ENCODE measurements at regions not wholly inside any gene's neighbourhood (a gene's known extent, or its start where the extent isn't known, plus 50 kb on each side); places are given as distances from the start of the nearest gene placed in this dataset.
"Not testable (repeated sequence)": the region's sequence is repeated elsewhere in the genome, so short reads cannot be mapped to it uniquely, and the experiment has no call there.

DNA sequence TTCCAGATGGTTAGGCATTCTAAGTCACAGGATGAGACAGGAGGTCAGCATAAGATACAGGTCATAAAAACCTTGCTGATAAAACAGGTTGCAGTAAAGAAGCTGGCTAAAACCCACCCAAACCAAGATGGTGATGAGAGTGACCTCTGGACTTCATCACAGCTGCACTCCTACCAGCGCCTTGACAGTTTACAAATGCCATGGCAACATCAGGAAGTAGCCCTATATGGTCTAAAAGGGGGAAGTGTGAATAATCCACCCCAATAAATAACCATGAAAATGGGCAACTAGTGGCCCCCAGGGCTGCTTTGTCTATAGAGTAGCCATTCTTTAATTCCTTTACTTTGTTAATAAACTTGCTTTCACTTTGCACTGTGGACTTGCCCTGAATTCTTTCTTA, 1448.4 kb downstream of the KCNT2 start:
- H3K9ac ChIP-seq (ENCODE audit: low read length); H3K27me3 ChIP-seq (ENCODE audit: control insufficient read depth, insufficient read depth, low read length); H3K4me3 ChIP-seq (ENCODE audit: low read length); H3K4me1 ChIP-seq (ENCODE audit: control insufficient read depth, insufficient read depth, low read length); H3K27ac ChIP-seq (ENCODE audit: low read depth, low read length); H3K36me3 ChIP-seq (ENCODE audit: control insufficient read depth, insufficient read depth, low read length): not testable (repeated sequence)

DNA sequence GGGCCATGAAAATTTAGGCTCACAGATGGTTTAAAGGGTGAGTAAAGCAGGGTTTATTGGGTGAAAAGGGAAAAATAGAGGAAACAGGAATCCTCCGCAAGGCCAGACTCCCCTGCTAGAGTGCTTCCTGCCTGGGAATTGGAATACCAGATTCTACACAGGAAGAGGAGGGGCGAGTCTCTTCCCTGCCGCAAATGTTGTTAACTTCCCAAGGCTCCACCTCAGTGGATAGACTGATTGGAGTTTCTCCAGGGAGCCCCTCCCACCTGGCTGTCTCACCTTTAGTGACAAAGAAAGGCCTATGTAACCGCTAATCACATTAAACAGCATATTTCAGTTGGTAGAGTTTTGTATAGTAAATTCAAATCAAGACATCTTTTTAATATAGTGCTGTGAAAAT, 1450.1 kb downstream of the KCNT2 start:
- no peak overlapping the region for H3K9ac ChIP-seq (ENCODE audit: low read length)
- H3K27me3 ChIP-seq (ENCODE audit: control insufficient read depth, insufficient read depth, low read length): no peaks in the 10 kb centered on the region
- H3K4me1 ChIP-seq (ENCODE audit: control insufficient read depth, insufficient read depth, low read length): no peaks in the 10 kb centered on the region
- H3K4me3 ChIP-seq (ENCODE audit: low read length): no peak overlapping the region
- no peak overlapping the region for H3K27ac ChIP-seq (ENCODE audit: low read depth, low read length)
- no peaks in the 10 kb centered on the region for H3K36me3 ChIP-seq (ENCODE audit: control insufficient read depth, insufficient read depth, low read length)

DNA sequence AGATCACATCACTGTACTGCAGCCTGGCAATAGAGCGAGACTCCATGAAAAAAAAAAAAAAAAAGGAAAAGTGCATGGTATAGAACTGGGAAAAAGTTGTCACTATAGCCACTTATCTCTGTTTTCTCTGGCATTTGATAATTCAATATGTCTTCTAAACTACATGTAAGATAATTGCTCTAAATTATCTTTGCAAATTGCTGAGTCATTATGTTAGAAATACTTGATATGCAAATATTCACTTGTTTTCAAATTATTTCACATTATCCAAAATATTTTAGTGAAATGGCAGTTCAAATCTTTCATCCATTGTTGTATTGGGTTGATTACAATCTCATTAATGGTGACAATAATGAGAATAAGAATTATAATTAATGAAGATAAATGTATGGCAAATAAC, 1455.1 kb downstream of the KCNT2 start:
- H3K36me3 ChIP-seq (ENCODE audit: control insufficient read depth, insufficient read depth, low read length): no peaks in the 10 kb centered on the region
- no peak overlapping the region for H3K9ac ChIP-seq (ENCODE audit: low read length)
- no peak overlapping the region for H3K4me3 ChIP-seq (ENCODE audit: low read length)
- H3K27ac ChIP-seq (ENCODE audit: low read depth, low read length): no peak overlapping the region
- no peaks in the 10 kb centered on the region for H3K4me1 ChIP-seq (ENCODE audit: control insufficient read depth, insufficient read depth, low read length)
- no peaks in the 10 kb centered on the region for H3K27me3 ChIP-seq (ENCODE audit: control insufficient read depth, insufficient read depth, low read length)

DNA sequence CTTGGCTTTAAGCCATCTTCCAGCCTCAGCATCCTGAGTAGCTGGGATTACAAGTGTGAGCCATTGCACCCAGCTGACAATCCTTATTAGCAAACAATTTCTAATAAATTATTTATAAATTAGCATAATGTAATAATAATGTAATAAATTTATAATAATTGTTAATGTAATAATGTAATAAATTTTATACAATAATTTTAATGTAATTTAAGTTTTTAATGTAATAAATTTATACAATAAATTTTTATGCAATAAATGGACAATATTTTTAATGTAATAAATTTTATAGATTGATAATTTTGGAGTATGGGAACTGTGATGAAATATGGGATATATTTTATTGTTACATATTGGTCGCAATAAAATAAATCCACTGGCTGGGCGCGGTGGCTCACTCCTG, 1457.5 kb downstream of the KCNT2 start:
- Histone ChIP-seq H3K9ac (ENCODE audit: low read length) (no peak overlapping the region), H3K27ac (ENCODE audit: low read depth, low read length) (no peak overlapping the region), H3K27me3 (ENCODE audit: control insufficient read depth, insufficient read depth, low read length) (no peaks in the 10 kb centered on the region), H3K36me3 (ENCODE audit: control insufficient read depth, insufficient read depth, low read length) (no peaks in the 10 kb centered on the region), H3K4me3 (ENCODE audit: low read length) (no peak overlapping the region), H3K4me1 (ENCODE audit: control insufficient read depth, insufficient read depth, low read length) (no peaks in the 10 kb centered on the region)

DNA sequence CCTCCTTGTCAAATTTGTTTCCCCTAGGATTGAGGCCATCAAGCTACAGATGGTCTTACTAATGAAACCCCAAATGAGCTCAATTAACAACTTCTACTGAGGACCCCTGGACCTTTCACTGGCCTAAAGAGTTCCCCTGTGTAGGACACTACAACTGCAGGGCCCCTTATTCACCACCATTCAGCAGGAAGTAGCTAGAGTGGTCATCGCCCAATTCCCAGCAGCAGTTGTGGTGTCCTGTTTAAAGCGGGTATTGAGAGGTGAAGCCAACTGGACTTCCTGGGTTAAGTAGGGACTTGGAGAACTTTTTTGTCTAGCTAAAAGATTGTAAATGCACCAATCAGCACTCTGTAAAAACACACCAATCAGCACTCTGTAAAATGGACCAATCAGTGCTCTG, 1466.9 kb downstream of the KCNT2 start:
- Histone ChIP-seq H3K27me3 (ENCODE audit: control insufficient read depth, insufficient read depth, low read length) (no peaks in the 10 kb centered on the region), H3K27ac (ENCODE audit: low read depth, low read length) (no peak overlapping the region), H3K4me1 (ENCODE audit: control insufficient read depth, insufficient read depth, low read length) (no peaks in the 10 kb centered on the region), H3K9ac (ENCODE audit: low read length) (no peak overlapping the region), H3K4me3 (ENCODE audit: low read length) (no peak overlapping the region), H3K36me3 (ENCODE audit: control insufficient read depth, insufficient read depth, low read length) (no peaks in the 10 kb centered on the region)

DNA sequence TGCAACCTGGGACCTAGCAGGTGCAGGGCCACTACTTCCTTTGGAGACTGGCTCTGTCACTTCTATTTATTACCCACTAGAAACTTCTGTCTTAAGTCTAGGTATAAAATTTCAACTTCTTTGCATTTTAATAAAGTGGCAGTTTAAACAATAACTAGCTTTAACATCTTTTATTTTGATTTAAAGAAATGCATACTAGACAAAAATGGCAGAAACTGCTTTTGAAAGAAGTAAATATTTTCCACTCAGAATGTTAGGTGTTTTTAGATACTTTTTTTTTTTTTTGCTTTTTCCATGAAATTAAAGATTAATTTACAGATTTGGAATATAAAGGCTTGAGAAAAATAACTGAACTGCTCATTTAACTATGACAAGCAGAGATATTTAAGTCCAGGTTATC, 1477.6 kb downstream of the KCNT2 start:
- no peak overlapping the region for H3K9ac ChIP-seq (ENCODE audit: low read length)
- H3K27me3 ChIP-seq (ENCODE audit: control insufficient read depth, insufficient read depth, low read length): no peaks in the 10 kb centered on the region
- H3K4me3 ChIP-seq (ENCODE audit: low read length): no peak overlapping the region
- H3K27ac ChIP-seq (ENCODE audit: low read depth, low read length): no peak overlapping the region
- H3K4me1 ChIP-seq (ENCODE audit: control insufficient read depth, insufficient read depth, low read length): no peaks in the 10 kb centered on the region
- H3K36me3 ChIP-seq (ENCODE audit: control insufficient read depth, insufficient read depth, low read length): no peaks in the 10 kb centered on the region

DNA sequence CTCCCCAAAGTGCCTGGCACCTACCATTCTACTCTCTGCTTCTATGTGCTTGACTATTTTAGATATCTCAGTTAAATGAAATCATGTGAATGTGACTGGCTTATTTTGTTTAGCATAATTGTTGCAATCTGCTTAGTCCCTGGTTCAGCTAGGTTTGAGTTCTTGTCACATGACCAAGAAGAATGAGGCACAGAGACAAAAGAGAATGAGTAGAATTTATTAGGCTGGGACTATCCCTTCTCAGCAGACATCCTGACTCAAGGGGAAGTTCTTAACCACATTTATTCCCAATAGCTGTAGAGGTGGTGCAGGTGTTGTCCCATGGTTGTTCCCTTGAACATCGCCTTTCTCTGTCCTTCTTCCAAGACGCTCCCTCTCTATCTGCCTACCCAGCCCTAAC, 1485.7 kb downstream of the KCNT2 start:
- Histone ChIP-seq H3K9ac (ENCODE audit: low read length) (no peak overlapping the region), H3K36me3 (ENCODE audit: control insufficient read depth, insufficient read depth, low read length) (no peaks in the 10 kb centered on the region), H3K27me3 (ENCODE audit: control insufficient read depth, insufficient read depth, low read length) (no peaks in the 10 kb centered on the region)

DNA sequence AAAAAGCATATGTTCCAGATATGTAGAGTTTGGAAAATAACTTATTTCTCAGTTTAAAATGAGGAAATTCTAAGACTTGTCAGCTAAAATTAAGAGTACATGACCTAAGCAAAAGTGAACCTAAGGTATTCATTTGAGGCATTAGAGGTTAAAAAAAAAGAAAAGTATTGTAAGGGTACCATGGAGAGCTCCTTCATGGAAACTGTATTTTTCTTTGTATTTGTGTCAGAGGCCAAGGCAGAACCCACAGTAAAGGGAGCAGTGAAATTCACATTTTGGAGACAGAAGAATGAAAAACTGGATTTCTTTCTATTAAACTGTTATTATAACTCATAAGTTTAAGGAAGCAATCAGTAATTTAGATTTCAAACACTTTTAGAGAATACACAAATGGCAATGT, 1494.8 kb downstream of the KCNT2 start:
- no peaks in the 10 kb centered on the region for H3K36me3 ChIP-seq (ENCODE audit: control insufficient read depth, insufficient read depth, low read length)
- no peaks in the 10 kb centered on the region for H3K27me3 ChIP-seq (ENCODE audit: control insufficient read depth, insufficient read depth, low read length)
- H3K4me1 ChIP-seq (ENCODE audit: control insufficient read depth, insufficient read depth, low read length): no peaks in the 10 kb centered on the region
- H3K9ac ChIP-seq (ENCODE audit: low read length): no peak overlapping the region
- H3K4me3 ChIP-seq (ENCODE audit: low read length): no peak overlapping the region
- no peak overlapping the region for H3K27ac ChIP-seq (ENCODE audit: low read depth, low read length)

More for the DNA sequence above, 1485.7 kb downstream of the KCNT2 start:
- H3K4me1 ChIP-seq (ENCODE audit: control insufficient read depth, insufficient read depth, low read length): no peaks in the 10 kb centered on the region
- H3K4me3 ChIP-seq (ENCODE audit: low read length): no peak overlapping the region
- no peak overlapping the region for H3K27ac ChIP-seq (ENCODE audit: low read depth, low read length)

DNA sequence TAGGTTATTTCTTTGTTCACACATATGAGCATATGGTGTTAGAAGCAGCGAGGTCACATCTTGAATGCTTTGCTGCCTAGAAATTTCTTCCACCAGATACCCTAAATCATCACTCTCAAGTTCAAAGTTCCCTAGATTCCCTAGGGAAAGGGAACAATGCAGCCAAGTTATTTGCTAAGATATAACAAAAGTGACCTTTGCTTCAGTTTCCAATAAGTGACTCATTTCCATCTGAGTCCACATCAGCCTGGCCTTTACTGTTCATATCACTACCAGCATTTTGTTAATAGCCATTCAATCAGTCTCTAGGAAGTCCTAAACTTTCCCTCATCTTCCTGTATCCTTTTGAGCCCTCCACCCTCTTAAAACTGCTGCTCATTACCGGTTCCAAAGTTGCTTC, 1502.5 kb downstream of the KCNT2 start:
- H3K27ac ChIP-seq (ENCODE audit: low read depth, low read length): no peak overlapping the region
- no peak overlapping the region for H3K9ac ChIP-seq (ENCODE audit: low read length)
- H3K36me3 ChIP-seq (ENCODE audit: control insufficient read depth, insufficient read depth, low read length): no peaks in the 10 kb centered on the region

DNA sequence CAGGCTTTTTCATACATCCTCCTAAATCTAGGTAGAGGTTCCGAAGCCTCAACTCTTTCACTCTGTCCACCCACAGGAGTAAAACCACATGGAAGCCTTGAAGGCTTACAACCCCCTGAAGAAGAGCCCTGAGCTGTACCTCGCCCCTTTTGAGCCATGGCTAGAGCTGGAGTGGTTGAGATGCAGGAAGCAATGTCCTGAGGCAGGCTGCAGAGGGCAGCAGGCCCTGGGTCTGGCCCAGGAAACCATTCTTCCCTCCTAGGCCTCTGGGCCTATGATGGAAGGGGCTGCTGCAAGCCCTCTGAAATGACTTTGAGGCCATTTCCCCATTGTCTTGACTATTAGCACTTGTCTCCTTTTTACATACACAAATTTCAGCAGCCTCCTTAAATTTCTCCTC, 1503.0 kb downstream of the KCNT2 start:
- H3K4me1 ChIP-seq (ENCODE audit: control insufficient read depth, insufficient read depth, low read length): no peaks in the 10 kb centered on the region
- no peaks in the 10 kb centered on the region for H3K27me3 ChIP-seq (ENCODE audit: control insufficient read depth, insufficient read depth, low read length)

More for the DNA sequence above, 1502.5 kb downstream of the KCNT2 start:
- Histone ChIP-seq H3K4me1 (ENCODE audit: control insufficient read depth, insufficient read depth, low read length) (no peaks in the 10 kb centered on the region), H3K27me3 (ENCODE audit: control insufficient read depth, insufficient read depth, low read length) (no peaks in the 10 kb centered on the region), H3K4me3 (ENCODE audit: low read length) (no peak overlapping the region)

DNA sequence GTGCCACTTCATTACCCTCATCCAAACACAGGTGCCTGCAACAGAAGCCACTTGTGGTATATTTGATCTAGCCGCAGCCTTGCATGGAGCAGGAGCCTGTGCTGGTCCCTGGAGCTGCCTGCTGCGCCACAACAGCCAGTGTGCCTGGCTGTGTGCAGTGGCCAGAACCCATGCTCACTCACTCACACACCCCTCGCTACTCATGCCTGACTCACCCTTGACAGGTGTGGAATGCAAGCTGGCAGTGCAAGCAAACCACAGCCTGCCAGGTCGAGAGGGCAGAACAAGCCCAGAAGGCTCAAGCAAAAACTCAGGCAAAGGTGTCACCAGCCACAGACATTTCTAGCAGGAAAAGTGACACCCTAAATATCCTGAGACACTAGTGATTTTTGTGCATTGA, 1510.9 kb downstream of the KCNT2 start:
- no peak overlapping the region for H3K9ac ChIP-seq (ENCODE audit: low read length)
- no peak overlapping the region for H3K27ac ChIP-seq (ENCODE audit: low read depth, low read length)
- no peaks in the 10 kb centered on the region for H3K27me3 ChIP-seq (ENCODE audit: control insufficient read depth, insufficient read depth, low read length)
- no peak overlapping the region for H3K4me3 ChIP-seq (ENCODE audit: low read length)
- no peaks in the 10 kb centered on the region for H3K36me3 ChIP-seq (ENCODE audit: control insufficient read depth, insufficient read depth, low read length)
- H3K4me1 ChIP-seq (ENCODE audit: control insufficient read depth, insufficient read depth, low read length): no peaks in the 10 kb centered on the region

More for the DNA sequence above, 1503.0 kb downstream of the KCNT2 start:
- Histone ChIP-seq H3K27ac (ENCODE audit: low read depth, low read length) (no peak overlapping the region), H3K4me3 (ENCODE audit: low read length) (no peak overlapping the region), H3K9ac (ENCODE audit: low read length) (no peak overlapping the region), H3K36me3 (ENCODE audit: control insufficient read depth, insufficient read depth, low read length) (no peaks in the 10 kb centered on the region)

DNA sequence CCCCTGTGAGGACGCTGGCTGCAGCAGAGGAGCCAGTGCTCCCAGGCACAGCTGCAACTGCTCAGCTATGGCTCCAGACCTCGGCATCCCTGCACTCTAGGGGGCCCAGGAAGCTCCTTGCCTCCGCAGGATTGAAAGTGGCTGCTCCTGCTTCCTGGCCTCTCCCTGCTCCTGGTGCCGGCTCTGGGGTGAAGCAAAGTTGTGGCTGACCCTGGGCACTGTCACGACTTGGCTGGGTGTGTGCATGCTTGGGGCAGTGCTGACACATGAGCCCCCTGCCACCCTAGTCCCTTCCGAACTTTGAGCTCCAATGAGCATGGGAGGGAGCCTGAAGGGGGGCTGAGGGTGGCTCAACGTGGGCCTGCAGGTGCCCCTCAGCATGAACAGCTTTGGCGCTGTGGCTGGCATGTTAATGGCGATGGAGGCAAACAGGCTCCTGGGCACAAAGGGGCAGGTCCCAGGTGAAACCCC, 1512.2 kb downstream of the KCNT2 start:
- Histone ChIP-seq H3K27me3 (ENCODE audit: control insufficient read depth, insufficient read depth, low read length) (no peaks in the 10 kb centered on the region), H3K36me3 (ENCODE audit: control insufficient read depth, insufficient read depth, low read length) (no peaks in the 10 kb centered on the region), H3K9ac (ENCODE audit: low read length) (no peak overlapping the region), H3K4me1 (ENCODE audit: control insufficient read depth, insufficient read depth, low read length) (no peaks in the 10 kb centered on the region), H3K27ac (ENCODE audit: low read depth, low read length) (no peak overlapping the region), H3K4me3 (ENCODE audit: low read length) (no peak overlapping the region)

DNA sequence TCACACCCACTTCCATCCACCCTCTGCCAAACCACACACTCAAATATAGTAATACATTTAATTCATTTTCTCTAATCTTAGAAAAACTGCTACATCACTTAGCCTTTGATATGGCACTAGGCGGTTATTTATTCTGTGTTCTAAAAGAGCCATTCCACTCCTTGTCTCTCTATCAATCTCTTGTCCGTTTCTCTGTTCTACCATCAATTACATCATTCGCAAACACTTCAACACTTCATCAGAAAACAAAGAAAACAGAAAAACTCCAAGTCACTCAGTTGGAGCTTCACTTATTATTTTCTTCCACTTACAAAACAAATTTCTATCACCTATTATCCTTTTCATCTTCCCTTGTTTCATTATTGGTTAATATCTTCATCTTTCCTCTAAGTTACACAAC, 1523.0 kb downstream of the KCNT2 start:
- H3K27ac ChIP-seq (ENCODE audit: low read depth, low read length): no peak overlapping the region
- no peaks in the 10 kb centered on the region for H3K27me3 ChIP-seq (ENCODE audit: control insufficient read depth, insufficient read depth, low read length)
- H3K4me1 ChIP-seq (ENCODE audit: control insufficient read depth, insufficient read depth, low read length): no peaks in the 10 kb centered on the region
- no peaks in the 10 kb centered on the region for H3K36me3 ChIP-seq (ENCODE audit: control insufficient read depth, insufficient read depth, low read length)
- H3K4me3 ChIP-seq (ENCODE audit: low read length): no peak overlapping the region
- no peak overlapping the region for H3K9ac ChIP-seq (ENCODE audit: low read length)
